HUES6 (cell line): ENCODE measurements at regions not wholly inside any gene's neighbourhood (a gene's known extent, or its start where the extent isn't known, plus 50 kb on each side); places are given as distances from the start of the nearest gene placed in this dataset.

Source experiments
- H3K27ac ChIP-seq: 2 replicates; pipeline ENCODE4 v1.7.0; 2013; ENCODE audit warnings: low read depth, mild to moderate bottlenecking, low read length, inconsistent platforms
- H3K27me3 ChIP-seq: 2 replicates; pipeline ENCODE4 v1.6.1; 2013; ENCODE audit warnings: low read length; ENCODE audit not compliant: control insufficient read depth, insufficient read depth
- H3K36me3 ChIP-seq: 2 replicates; pipeline ENCODE4 v1.6.1; 2013; ENCODE audit warnings: low read length; ENCODE audit not compliant: control insufficient read depth, insufficient read depth
- H3K4me1 ChIP-seq: 2 replicates; pipeline ENCODE4 v1.6.1; 2013; ENCODE audit warnings: low read length; ENCODE audit not compliant: control insufficient read depth, insufficient read depth
- H3K4me3 ChIP-seq: 2 replicates; pipeline ENCODE4 v1.5.1; 2013; ENCODE audit warnings: low read depth, low read length
- H3K9ac ChIP-seq: one replicate; pipeline ENCODE4 v1.6.1; 2013; ENCODE audit warnings: mild to moderate bottlenecking, low read length
- H3K9me3 ChIP-seq: 2 replicates; pipeline ENCODE4 v1.6.1; 2013; ENCODE audit warnings: low read depth, low read length; ENCODE audit not compliant: control insufficient read depth, insufficient read depth

- no peaks in the 10 kb centered on the region for H3K36me3 ChIP-seq
- H3K4me3 ChIP-seq: no peak overlapping the region
- H3K27me3 ChIP-seq: no peaks in the 10 kb centered on the region
- no peak overlapping the region for H3K9ac ChIP-seq
- no peaks in the 10 kb centered on the region for H3K4me1 ChIP-seq
- no peaks in the 10 kb centered on the region for H3K9me3 ChIP-seq
- no peak overlapping the region for H3K27ac ChIP-seq
These were observed 67.4 kb upstream of the RAB18 start for GRCh38 chr10:27436710-27437109.

DNA sequence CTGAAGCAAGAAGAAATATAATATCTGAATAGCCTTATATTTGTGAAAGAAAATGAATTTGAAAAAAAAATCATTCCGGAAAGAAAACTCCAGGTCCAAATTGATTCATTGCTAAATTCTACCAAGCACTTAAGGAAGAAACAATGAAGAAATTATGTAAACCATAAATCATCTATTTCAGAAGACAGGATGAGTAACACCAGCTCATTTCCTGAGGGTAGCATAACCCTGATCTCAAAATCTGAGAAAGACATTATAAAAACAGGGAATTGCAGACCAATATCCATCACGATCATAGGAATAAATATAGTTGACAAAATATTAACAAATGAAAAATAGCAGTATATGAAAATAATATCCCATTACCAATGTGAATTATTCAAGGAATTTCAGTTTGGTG lies 70.1 kb upstream of the RAB18 start:
- Histone ChIP-seq H3K36me3 (no peaks in the 10 kb centered on the region), H3K9ac (no peak overlapping the region), H3K27me3 (no peaks in the 10 kb centered on the region), H3K27ac (no peak overlapping the region), H3K4me1 (no peaks in the 10 kb centered on the region), H3K9me3 (no peaks in the 10 kb centered on the region), H3K4me3 (no peak overlapping the region)

GRCh38 chr10:27426948-27427467 lies 77.1 kb upstream of the RAB18 start:
- Histone ChIP-seq H3K36me3 (no peaks in the 10 kb centered on the region), H3K4me1 (no peaks in the 10 kb centered on the region), H3K9ac (no peak overlapping the region), H3K27me3 (no peaks in the 10 kb centered on the region), H3K4me3 (no peak overlapping the region), H3K9me3 (0 out of 2 replicates have a peak, but pooled peaks cover 8% of the 10 kb centered on the region), H3K27ac (no peak overlapping the region)

GRCh38 chr10:27413831-27414348 lies 90.2 kb upstream of the RAB18 start:
- Histone ChIP-seq H3K9ac (no peak overlapping the region), H3K27me3 (no peaks in the 10 kb centered on the region; the same call in 1 of the 2 replicates), H3K4me1 (no peaks in the 10 kb centered on the region), H3K36me3 (no peaks in the 10 kb centered on the region), H3K9me3 (peaks cover 5% of the 10 kb centered on the region; the same call in 1 of the 2 replicates), H3K27ac (no peak overlapping the region), H3K4me3 (peak overlapping the region; percentile 29; the same call in 1 of the 2 replicates)

DNA sequence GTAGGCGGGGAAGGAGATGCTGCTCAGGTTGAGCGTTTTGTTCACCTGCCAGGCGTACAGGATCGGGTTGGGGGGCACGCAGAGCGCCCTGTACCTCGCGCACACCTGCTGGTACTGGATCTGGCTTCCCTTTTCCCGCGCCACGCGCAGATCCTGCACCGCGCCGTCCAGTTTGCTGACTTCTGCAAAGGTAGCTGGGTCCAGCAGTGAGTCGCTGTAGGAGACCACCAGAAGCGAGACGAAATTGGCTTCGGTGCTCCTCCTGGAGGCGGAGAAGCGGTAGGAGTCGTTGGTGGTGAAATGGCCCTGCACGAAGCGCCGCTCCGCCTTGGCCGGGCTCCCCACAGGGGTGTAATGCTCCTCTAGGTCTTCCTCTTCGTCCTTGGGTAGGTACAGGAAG lies 90.7 kb upstream of the RAB18 start:
- H3K36me3 ChIP-seq: no peaks in the 10 kb centered on the region
- peaks cover 5% of the 10 kb centered on the region; the same call in 1 of the 2 replicates for H3K9me3 ChIP-seq
- peak overlapping the region; percentile 29; the same call in 1 of the 2 replicates for H3K4me3 ChIP-seq
- no peaks in the 10 kb centered on the region; the same call in 1 of the 2 replicates for H3K27me3 ChIP-seq
- no peaks in the 10 kb centered on the region for H3K4me1 ChIP-seq
- no peak overlapping the region for H3K27ac ChIP-seq
- H3K9ac ChIP-seq: no peak overlapping the region

DNA sequence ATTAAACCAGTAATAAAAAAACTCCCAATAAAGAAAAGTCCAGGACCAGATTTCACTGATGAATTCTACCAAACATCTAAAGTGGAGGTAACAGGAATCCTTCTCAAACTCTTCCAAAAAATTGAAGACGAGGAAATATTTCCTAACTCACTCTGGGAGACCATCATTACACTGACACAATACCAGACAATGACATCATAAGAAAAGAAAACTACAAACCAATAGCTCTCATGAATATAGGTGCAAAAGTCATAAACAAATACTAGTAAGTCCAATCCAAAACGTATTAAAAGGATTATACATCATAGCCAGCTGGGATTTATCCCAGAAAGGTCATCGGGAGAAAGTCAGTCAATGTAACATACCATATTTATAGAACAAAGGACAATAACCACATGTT lies 94.0 kb upstream of the RAB18 start:
- no peak overlapping the region for H3K4me3 ChIP-seq
- no peaks in the 10 kb centered on the region; the same call in 1 of the 2 replicates for H3K27me3 ChIP-seq

DNA sequence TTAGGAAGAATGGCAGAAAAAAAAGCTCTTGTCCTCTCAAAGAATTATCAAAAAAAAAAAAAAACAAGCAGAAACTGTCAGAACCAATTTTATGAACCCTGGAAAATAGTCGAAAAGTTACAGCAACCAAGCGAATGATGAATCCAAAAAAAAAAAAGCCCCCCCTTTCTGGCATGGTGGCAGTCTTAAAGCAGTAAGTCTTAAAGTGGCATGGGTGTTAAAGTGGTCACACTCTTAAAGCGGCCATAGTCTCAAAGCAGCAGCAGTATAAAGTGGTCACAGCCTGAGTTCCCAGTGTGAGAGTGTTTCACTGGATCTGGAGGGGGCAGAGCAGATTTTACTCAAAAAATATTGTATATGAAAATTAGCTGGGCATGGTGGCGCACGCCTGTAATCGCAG lies 96.8 kb upstream of the RAB18 start:
- H3K27me3 ChIP-seq: no peaks in the 10 kb centered on the region
- H3K4me1 ChIP-seq: no peaks in the 10 kb centered on the region
- H3K9ac ChIP-seq: no peak overlapping the region
- H3K9me3 ChIP-seq: no peaks in the 10 kb centered on the region
- no peaks in the 10 kb centered on the region for H3K36me3 ChIP-seq
- H3K4me3 ChIP-seq: no peak overlapping the region
- no peak overlapping the region for H3K27ac ChIP-seq

More for the DNA sequence above, 94.0 kb upstream of the RAB18 start:
- Histone ChIP-seq H3K9ac (no peak overlapping the region), H3K4me1 (no peaks in the 10 kb centered on the region), H3K36me3 (no peaks in the 10 kb centered on the region), H3K9me3 (no peaks in the 10 kb centered on the region), H3K27ac (no peak overlapping the region)

DNA sequence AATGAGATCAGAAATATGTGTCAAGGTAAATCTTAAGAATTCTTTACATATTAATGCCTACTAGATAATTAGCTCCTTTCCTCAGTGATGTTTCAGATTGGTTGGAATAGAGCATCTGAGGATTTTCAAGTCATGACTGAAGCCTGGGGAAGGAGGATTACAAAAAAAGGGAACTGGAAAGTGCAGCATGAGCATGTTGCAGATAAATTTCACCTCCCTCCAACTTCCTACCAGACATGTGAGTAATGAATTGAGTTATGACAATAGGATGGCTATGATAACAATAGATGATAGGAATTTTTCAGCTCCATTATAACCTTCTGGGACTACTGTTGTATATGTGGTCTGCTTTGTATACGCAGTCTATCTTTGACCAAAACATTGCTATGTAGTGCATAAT lies 104.2 kb upstream of the RAB18 start:
- Histone ChIP-seq H3K27ac (no peak overlapping the region), H3K9ac (no peak overlapping the region), H3K9me3 (no peaks in the 10 kb centered on the region), H3K4me1 (no peaks in the 10 kb centered on the region), H3K36me3 (no peaks in the 10 kb centered on the region), H3K4me3 (no peak overlapping the region), H3K27me3 (no peaks in the 10 kb centered on the region)

GRCh38 chr10:27393961-27394360 lies 110.1 kb upstream of the RAB18 start:
- H3K27me3 ChIP-seq: no peaks in the 10 kb centered on the region
- H3K9ac ChIP-seq: no peak overlapping the region
- no peaks in the 10 kb centered on the region for H3K36me3 ChIP-seq
- H3K4me3 ChIP-seq: no peak overlapping the region
- H3K4me1 ChIP-seq: no peaks in the 10 kb centered on the region
- H3K9me3 ChIP-seq: peaks cover 14% of the 10 kb centered on the region
- no peak overlapping the region for H3K27ac ChIP-seq

GRCh38 chr10:27392606-27393005 lies 111.5 kb upstream of the RAB18 start:
- H3K36me3 ChIP-seq: no peaks in the 10 kb centered on the region
- no peak overlapping the region for H3K27ac ChIP-seq
- H3K27me3 ChIP-seq: no peaks in the 10 kb centered on the region
- no peak overlapping the region for H3K4me3 ChIP-seq
- no peak overlapping the region for H3K9ac ChIP-seq
- H3K9me3 ChIP-seq: peaks cover 14% of the 10 kb centered on the region
- H3K4me1 ChIP-seq: no peaks in the 10 kb centered on the region

DNA sequence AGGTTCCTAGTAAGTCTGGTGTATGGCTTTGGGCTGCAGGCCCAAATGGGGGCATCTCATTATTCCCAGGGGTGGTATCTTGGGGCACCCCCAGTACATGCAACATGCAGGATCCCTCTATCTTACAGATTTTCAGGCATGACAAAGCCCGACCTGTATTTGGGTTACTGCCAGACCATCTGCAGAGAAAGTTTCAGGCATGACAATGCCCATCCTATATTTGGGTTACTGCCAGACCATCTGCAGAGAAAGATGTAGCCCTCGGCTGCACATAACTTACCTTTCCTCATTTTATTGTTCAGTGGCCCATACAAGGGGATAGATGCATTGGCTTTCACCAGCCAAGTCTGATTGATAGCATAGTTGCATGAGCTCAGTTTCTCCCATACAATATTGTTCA lies 112.2 kb upstream of the RAB18 start:
- H3K4me3 ChIP-seq: no peak overlapping the region
- H3K9ac ChIP-seq: no peak overlapping the region
- no peaks in the 10 kb centered on the region for H3K27me3 ChIP-seq
- no peaks in the 10 kb centered on the region for H3K4me1 ChIP-seq
- no peak overlapping the region for H3K27ac ChIP-seq
- no peaks in the 10 kb centered on the region for H3K36me3 ChIP-seq
- H3K9me3 ChIP-seq: peaks cover 14% of the 10 kb centered on the region
